ENCODE measurements at regions not wholly inside any gene's neighbourhood (a gene's known extent, or its start where the extent isn't known, plus 50 kb on each side); places are given as distances from the start of the nearest gene placed in this dataset.

GRCh38 chr4:4771160-4771559 is 88.3 kb upstream of the MSX1 start:
- H3K9ac ChIP-seq (ENCODE audit: low read depth, low read length), result no peak overlapping the region

GRCh38 chr4:4770610-4771009 is 88.9 kb upstream of the MSX1 start:
- Histone ChIP-seq H3K9me3 (ENCODE audit: insufficient read depth, low read depth, low read length) (no peaks in the 10 kb centered on the region), H3K9ac (ENCODE audit: low read depth, low read length) (no peak overlapping the region), H3K4me1 (ENCODE audit: insufficient read depth, low read length) (no peaks in the 10 kb centered on the region; the same call in 1 of the 2 replicates), H3K36me3 (ENCODE audit: insufficient read depth, low read depth, low read length) (no peaks in the 10 kb centered on the region), H3K27ac (ENCODE audit: low read length) (no peak overlapping the region), H3K4me3 (ENCODE audit: low read length) (no peak overlapping the region), H3K27me3 (ENCODE audit: insufficient read depth, low read length) (peaks cover 11% of the 10 kb centered on the region)

More at GRCh38 chr4:4771160-4771559, 88.3 kb upstream of the MSX1 start:
- no peaks in the 10 kb centered on the region for H3K9me3 ChIP-seq (ENCODE audit: insufficient read depth, low read depth, low read length)
- peaks cover 12% of the 10 kb centered on the region for H3K27me3 ChIP-seq (ENCODE audit: insufficient read depth, low read length)
- no peaks in the 10 kb centered on the region for H3K4me1 ChIP-seq (ENCODE audit: insufficient read depth, low read length)
- no peaks in the 10 kb centered on the region for H3K36me3 ChIP-seq (ENCODE audit: insufficient read depth, low read depth, low read length)
- H3K27ac ChIP-seq (ENCODE audit: low read length), result no peak overlapping the region
- H3K4me3 ChIP-seq (ENCODE audit: low read length), result no peak overlapping the region

- Histone ChIP-seq H3K4me3 (ENCODE audit: low read length) (no peak overlapping the region), H3K9ac (ENCODE audit: low read depth, low read length) (no peak overlapping the region)
These were observed 92.9 kb upstream of the MSX1 start for GRCh38 chr4:4766564-4766963.

GRCh38 chr4:4765811-4766210 is 93.7 kb upstream of the MSX1 start:
- Histone ChIP-seq H3K4me3 (ENCODE audit: low read length) (no peak overlapping the region), H3K27ac (ENCODE audit: low read length) (no peak overlapping the region), H3K27me3 (ENCODE audit: insufficient read depth, low read length) (peaks cover 43% of the 10 kb centered on the region), H3K4me1 (ENCODE audit: insufficient read depth, low read length) (peaks cover 28% of the 10 kb centered on the region), H3K9ac (ENCODE audit: low read depth, low read length) (no peak overlapping the region), H3K9me3 (ENCODE audit: insufficient read depth, low read depth, low read length) (no peaks in the 10 kb centered on the region), H3K36me3 (ENCODE audit: insufficient read depth, low read depth, low read length) (no peaks in the 10 kb centered on the region)

More at GRCh38 chr4:4766564-4766963, 92.9 kb upstream of the MSX1 start:
- H3K4me1 ChIP-seq (ENCODE audit: insufficient read depth, low read length), result peaks cover 28% of the 10 kb centered on the region
- no peaks in the 10 kb centered on the region for H3K36me3 ChIP-seq (ENCODE audit: insufficient read depth, low read depth, low read length)
- no peaks in the 10 kb centered on the region for H3K9me3 ChIP-seq (ENCODE audit: insufficient read depth, low read depth, low read length)
- H3K27me3 ChIP-seq (ENCODE audit: insufficient read depth, low read length), result peaks cover 39% of the 10 kb centered on the region
- no peak overlapping the region for H3K27ac ChIP-seq (ENCODE audit: low read length)

- no peaks in the 10 kb centered on the region for H3K9me3 ChIP-seq (ENCODE audit: insufficient read depth, low read depth, low read length)
- peaks cover 28% of the 10 kb centered on the region for H3K4me1 ChIP-seq (ENCODE audit: insufficient read depth, low read length)
- H3K27me3 ChIP-seq (ENCODE audit: insufficient read depth, low read length), result peaks cover 55% of the 10 kb centered on the region
- no peak overlapping the region for H3K9ac ChIP-seq (ENCODE audit: low read depth, low read length)
- no peaks in the 10 kb centered on the region for H3K36me3 ChIP-seq (ENCODE audit: insufficient read depth, low read depth, low read length)
- no peak overlapping the region for H3K27ac ChIP-seq (ENCODE audit: low read length)
- H3K4me3 ChIP-seq (ENCODE audit: low read length), result no peak overlapping the region
These were observed 94.9 kb upstream of the MSX1 start for GRCh38 chr4:4764558-4764905.

GRCh38 chr4:4763822-4764557 is 95.5 kb upstream of the MSX1 start:
- no peak overlapping the region for H3K27ac ChIP-seq (ENCODE audit: low read length)
- H3K9me3 ChIP-seq (ENCODE audit: insufficient read depth, low read depth, low read length), result no peaks in the 10 kb centered on the region
- peaks cover 57% of the 10 kb centered on the region for H3K27me3 ChIP-seq (ENCODE audit: insufficient read depth, low read length)
- peak overlapping the region; percentile 21; the same call in 1 of the 2 replicates for H3K9ac ChIP-seq (ENCODE audit: low read depth, low read length)
- peak overlapping the region; percentile 45; the same call in 1 of the 2 replicates for H3K4me3 ChIP-seq (ENCODE audit: low read length)
- H3K36me3 ChIP-seq (ENCODE audit: insufficient read depth, low read depth, low read length), result no peaks in the 10 kb centered on the region
- peaks cover 28% of the 10 kb centered on the region for H3K4me1 ChIP-seq (ENCODE audit: insufficient read depth, low read length)

GRCh38 chr4:4762909-4763821 is 96.3 kb upstream of the MSX1 start:
- peak overlapping the region; percentile 45; the same call in 1 of the 2 replicates for H3K4me3 ChIP-seq (ENCODE audit: low read length)

GRCh38 chr4:4762300-4762699 is 97.2 kb upstream of the MSX1 start:
- no peak overlapping the region for H3K9ac ChIP-seq (ENCODE audit: low read depth, low read length)
- H3K36me3 ChIP-seq (ENCODE audit: insufficient read depth, low read depth, low read length), result no peaks in the 10 kb centered on the region
- H3K27ac ChIP-seq (ENCODE audit: low read length), result no peak overlapping the region
- H3K9me3 ChIP-seq (ENCODE audit: insufficient read depth, low read depth, low read length), result no peaks in the 10 kb centered on the region
- H3K27me3 ChIP-seq (ENCODE audit: insufficient read depth, low read length), result peaks cover 70% of the 10 kb centered on the region
- H3K4me3 ChIP-seq (ENCODE audit: low read length), result no peak overlapping the region
- peaks cover 36% of the 10 kb centered on the region for H3K4me1 ChIP-seq (ENCODE audit: insufficient read depth, low read length)

More at GRCh38 chr4:4762909-4763821, 96.3 kb upstream of the MSX1 start:
- H3K9ac ChIP-seq (ENCODE audit: low read depth, low read length), result 0 out of 2 replicates have a peak overlapping the region, but pooled peaks have one; percentile 16
- peaks cover 62% of the 10 kb centered on the region for H3K27me3 ChIP-seq (ENCODE audit: insufficient read depth, low read length)
- H3K4me1 ChIP-seq (ENCODE audit: insufficient read depth, low read length), result peaks cover 36% of the 10 kb centered on the region
- no peaks in the 10 kb centered on the region for H3K9me3 ChIP-seq (ENCODE audit: insufficient read depth, low read depth, low read length)
- H3K27ac ChIP-seq (ENCODE audit: low read length), result no peak overlapping the region
- H3K36me3 ChIP-seq (ENCODE audit: insufficient read depth, low read depth, low read length), result no peaks in the 10 kb centered on the region

- Histone ChIP-seq H3K27me3 (ENCODE audit: insufficient read depth, low read length) (peaks cover 73% of the 10 kb centered on the region), H3K4me1 (ENCODE audit: insufficient read depth, low read length) (peaks cover 36% of the 10 kb centered on the region), H3K9me3 (ENCODE audit: insufficient read depth, low read depth, low read length) (no peaks in the 10 kb centered on the region), H3K27ac (ENCODE audit: low read length) (no peak overlapping the region), H3K9ac (ENCODE audit: low read depth, low read length) (no peak overlapping the region), H3K36me3 (ENCODE audit: insufficient read depth, low read depth, low read length) (no peaks in the 10 kb centered on the region), H3K4me3 (ENCODE audit: low read length) (no peak overlapping the region)
These were observed 98.1 kb upstream of the MSX1 start for GRCh38 chr4:4761128-4761982.

GRCh38 chr4:4759883-4760282 is 99.6 kb upstream of the MSX1 start:
- Histone ChIP-seq H3K27ac (ENCODE audit: low read length) (no peak overlapping the region), H3K9me3 (ENCODE audit: insufficient read depth, low read depth, low read length) (no peaks in the 10 kb centered on the region), H3K36me3 (ENCODE audit: insufficient read depth, low read depth, low read length) (no peaks in the 10 kb centered on the region), H3K4me3 (ENCODE audit: low read length) (no peak overlapping the region), H3K27me3 (ENCODE audit: insufficient read depth, low read length) (peaks cover 64% of the 10 kb centered on the region), H3K4me1 (ENCODE audit: insufficient read depth, low read length) (peaks cover 36% of the 10 kb centered on the region), H3K9ac (ENCODE audit: low read depth, low read length) (no peak overlapping the region)

- H3K4me1 ChIP-seq (ENCODE audit: insufficient read depth, low read length), result peaks cover 33% of the 10 kb centered on the region
- H3K9me3 ChIP-seq (ENCODE audit: insufficient read depth, low read depth, low read length), result no peaks in the 10 kb centered on the region
- no peaks in the 10 kb centered on the region for H3K36me3 ChIP-seq (ENCODE audit: insufficient read depth, low read depth, low read length)
- H3K4me3 ChIP-seq (ENCODE audit: low read length), result no peak overlapping the region
- no peak overlapping the region for H3K9ac ChIP-seq (ENCODE audit: low read depth, low read length)
- no peak overlapping the region for H3K27ac ChIP-seq (ENCODE audit: low read length)
- H3K27me3 ChIP-seq (ENCODE audit: insufficient read depth, low read length), result peaks cover 59% of the 10 kb centered on the region
These were observed 100.2 kb upstream of the MSX1 start for GRCh38 chr4:4759232-4759631.
